HG03342 (cell line): ENCODE measurements at regions not wholly inside any gene's neighbourhood (a gene's known extent, or its start where the extent isn't known, plus 50 kb on each side); places are given as distances from the start of the nearest gene placed in this dataset.
"Not testable (repeated sequence)": the region's sequence is repeated elsewhere in the genome, so short reads cannot be mapped to it uniquely, and the experiment has no call there.

ENCODE experiments used
- ATAC-seq: cut with Tn5 transposase; IDR thresholded peaks from one replicate; pipeline ENCODE4 v1.9.1; 2021; ENCODE audit warnings: mild to moderate bottlenecking, moderate library complexity; ENCODE audit not compliant: unreplicated experiment

GRCh38 chr2:215565897-215566296, 130.0 kb upstream of the FN1 start:
- ATAC-seq, result no peak

- ATAC-seq, result no peak
Observed at GRCh38 chr2:215557701-215558100, 121.8 kb upstream of the FN1 start.

GRCh38 chr2:215556979-215557378, 121.1 kb upstream of the FN1 start:
- ATAC-seq, result no peak

GRCh38 chr2:215554689-215555498, 119.0 kb upstream of the FN1 start:
- ATAC-seq, result no peak

GRCh38 chr2:215553946-215554345, 118.1 kb upstream of the FN1 start:
- no peak for ATAC-seq

- no peak for ATAC-seq
Observed at GRCh38 chr2:215552144-215552580, 116.3 kb upstream of the FN1 start.

- ATAC-seq, result no peak
Observed at GRCh38 chr2:215550331-215550730, 114.5 kb upstream of the FN1 start.

- ATAC-seq, result no peak
Observed at GRCh38 chr2:215548714-215549113, 112.8 kb upstream of the FN1 start.

GRCh38 chr2:215542690-215543089, 106.8 kb upstream of the FN1 start:
- ATAC-seq, result no peak

GRCh38 chr2:215540658-215541057, 104.8 kb upstream of the FN1 start:
- no peak for ATAC-seq

- ATAC-seq, result no peak
Observed at GRCh38 chr2:215537611-215538010, 101.7 kb upstream of the FN1 start.

GRCh38 chr2:215536510-215536909, 100.6 kb upstream of the FN1 start:
- ATAC-seq, result no peak

- ATAC-seq, result no peak
Observed at GRCh38 chr2:215535741-215536140, 99.9 kb upstream of the FN1 start.

- no peak for ATAC-seq
Observed at GRCh38 chr2:215535125-215535668, 99.3 kb upstream of the FN1 start.

GRCh38 chr2:215533716-215534115, 97.8 kb upstream of the FN1 start:
- ATAC-seq, result not testable (repeated sequence)

GRCh38 chr2:215532844-215533243, 97.0 kb upstream of the FN1 start:
- no peak for ATAC-seq

GRCh38 chr2:215531284-215531683, 95.4 kb upstream of the FN1 start:
- no peak for ATAC-seq

- ATAC-seq, result no peak
Observed at GRCh38 chr2:215530191-215530968, 94.5 kb upstream of the FN1 start.

- ATAC-seq, result no peak
Observed at GRCh38 chr2:215529271-215529670, 93.4 kb upstream of the FN1 start.

- ATAC-seq, result no peak
Observed at GRCh38 chr2:215528555-215528954, 92.7 kb upstream of the FN1 start.

- ATAC-seq, result no peak
Observed at GRCh38 chr2:215527736-215528135, 91.9 kb upstream of the FN1 start.

- ATAC-seq, result no peak
Observed at GRCh38 chr2:215526341-215526740, 90.5 kb upstream of the FN1 start.
